HG02884 (cell line): ENCODE measurements at regions not wholly inside any gene's neighbourhood (a gene's known extent, or its start where the extent isn't known, plus 50 kb on each side); places are given as distances from the start of the nearest gene placed in this dataset.
"Not testable (repeated sequence)": the region's sequence is repeated elsewhere in the genome, so short reads cannot be mapped to it uniquely, and the experiment has no call there.

Experiments used
- ATAC-seq: cut with Tn5 transposase; IDR thresholded peaks from one replicate; pipeline ENCODE4 v1.9.1; 2021; ENCODE audit warnings: mild to moderate bottlenecking, moderate library complexity; ENCODE audit not compliant: unreplicated experiment

GRCh38 chr18:24613896-24614640, 153.6 kb downstream of the HRH4 start:
- ATAC-seq: no peak

GRCh38 chr18:24616653-24617052, 156.2 kb downstream of the HRH4 start:
- no peak for ATAC-seq

GRCh38 chr18:24624421-24624820, 164.0 kb downstream of the HRH4 start:
- not testable (repeated sequence) for ATAC-seq

- no peak for ATAC-seq
These were observed 167.3 kb downstream of the HRH4 start for GRCh38 chr18:24627644-24628315.

- ATAC-seq: no peak
These were observed 167.9 kb downstream of the HRH4 start for GRCh38 chr18:24628326-24628725.

- ATAC-seq: no peak
These were observed 169.5 kb downstream of the HRH4 start for GRCh38 chr18:24629921-24630320.

- no peak for ATAC-seq
These were observed 170.0 kb downstream of the HRH4 start for GRCh38 chr18:24630346-24630880.

GRCh38 chr18:24631243-24632025, 171.0 kb downstream of the HRH4 start:
- ATAC-seq: no peak

- ATAC-seq: no peak
These were observed 171.9 kb downstream of the HRH4 start for GRCh38 chr18:24632158-24632988.

GRCh38 chr18:24633121-24633520, 172.7 kb downstream of the HRH4 start:
- ATAC-seq: no peak

GRCh38 chr18:24649571-24649970, 189.1 kb downstream of the HRH4 start:
- ATAC-seq: no peak

GRCh38 chr18:24651434-24651833, 191.0 kb downstream of the HRH4 start:
- no peak for ATAC-seq

GRCh38 chr18:24656050-24656449, 195.6 kb downstream of the HRH4 start:
- ATAC-seq: no peak

- no peak for ATAC-seq
These were observed 196.4 kb downstream of the HRH4 start for GRCh38 chr18:24656551-24657443.

- ATAC-seq: no peak
These were observed 197.0 kb downstream of the HRH4 start for GRCh38 chr18:24657444-24657842.

- ATAC-seq: no peak
These were observed 197.9 kb downstream of the HRH4 start for GRCh38 chr18:24658302-24658701.

GRCh38 chr18:24659827-24660720, 199.6 kb downstream of the HRH4 start:
- peak; percentile 71 for ATAC-seq

- ATAC-seq: no peak
These were observed 200.5 kb downstream of the HRH4 start for GRCh38 chr18:24660956-24661355.

GRCh38 chr18:24662412-24662821, 202.0 kb downstream of the HRH4 start:
- ATAC-seq: no peak
